Testis (tissue), 2 donors: ENCODE measurements at regions not wholly inside any gene's neighbourhood (a gene's known extent, or its start where the extent isn't known, plus 50 kb on each side); places are given as distances from the start of the nearest gene placed in this dataset.

Experiments used
- CTCF ChIP-seq, 3 experiments: fragments of 450-650 bp in 2 of 3; fragments of 200-600 bp in 1 of 3; sonication (generic) in 1 of 3; IDR thresholded peaks; one replicate each; pipeline ENCODE4 v1.5.1; 2016 to 2019; ENCODE audit warnings: antibody characterized with exemption in 3 of 3, mild to moderate bottlenecking in 2 of 3, moderate library complexity in 1 of 3
- POLR2A ChIP-seq: fragments of 450-650 bp; IDR thresholded peaks from one replicate; pipeline ENCODE4 v1.6.1; 2017; ENCODE audit warnings: antibody characterized with exemption, mild to moderate bottlenecking, moderate library complexity

GRCh38 chr18:64956465-64956864 lies 794.3 kb upstream of the CDH7 start:
- no peak for TF ChIP-seq CTCF (IDR thresholded peaks at IDR 0.05)
- TF ChIP-seq POLR2A, result no peak
